CD4-positive, alpha-beta T cell (primary cell): ENCODE measurements at regions not wholly inside any gene's neighbourhood (a gene's known extent, or its start where the extent isn't known, plus 50 kb on each side); places are given as distances from the start of the nearest gene placed in this dataset.

ENCODE experiments used
- ATAC-seq: fragments of 200-7000 bp; cut with Tn5 transposase; one replicate; pipeline ENCODE4 v1.10.0; 2022; ENCODE audit warnings: mild to moderate bottlenecking; ENCODE audit not compliant: poor library complexity
- CTCF ChIA-PET: fragments of 350-600 bp; sonication (Branson Sonifier 250); formaldehyde crosslinking; loops from one replicate; lab custom pipeline; 2021; ENCODE audit warnings: antibody characterized with exemption, inconsistent platforms; lab: Charles Lee
- POLR2A ChIA-PET: fragments of 350-600 bp; sonication (Branson Sonifier 250); formaldehyde crosslinking; loops from one replicate; lab custom pipeline; 2021; ENCODE audit warnings: antibody characterized with exemption, inconsistent platforms; lab: Charles Lee
- DNase-seq, 14 experiments: peaks; one replicate each; pipeline ENCODE4 v3.0.0-alpha.2; 2013 to 2020; ENCODE audit warnings: mixed read lengths in 2 of 14
- H3K27ac ChIP-seq, 2 donors: one replicate each; pipeline versions ENCODE4 v1.5.1 to v1.7.0; 2013; ENCODE audit warnings: low read length in 2 of 2, low read depth in 1 of 2, mild to moderate bottlenecking in 1 of 2
- H3K27me3 ChIP-seq, 2 experiments: 1 replicate in 1 of 2; 2 replicates in 1 of 2; pipeline versions ENCODE4 v1.6.1 to v1.7.0; 2013; ENCODE audit warnings: low read length in 2 of 2, control low read depth in 1 of 2, mild to moderate bottlenecking in 1 of 2, moderate library complexity in 1 of 2; ENCODE audit not compliant: insufficient read depth in 2 of 2, control insufficient read depth in 1 of 2
- H3K36me3 ChIP-seq: one replicate; pipeline ENCODE4 v1.6.1; 2013; ENCODE audit warnings: low read length, control low read depth; ENCODE audit not compliant: insufficient read depth
- H3K4me1 ChIP-seq: one replicate; pipeline ENCODE4 v1.6.1; 2013; ENCODE audit warnings: low read length, control low read depth; ENCODE audit not compliant: insufficient read depth
- H3K4me3 ChIP-seq: one replicate; pipeline ENCODE4 v1.5.1; 2013; ENCODE audit warnings: mild to moderate bottlenecking, low read length, moderate library complexity
- H3K9me3 ChIP-seq, 2 experiments: 1 replicate in 1 of 2; 2 replicates in 1 of 2; pipeline versions ENCODE4 v1.6.1 to v1.7.0; 2013; ENCODE audit warnings: low read length in 2 of 2, mild to moderate bottlenecking in 2 of 2, control low read depth in 1 of 2, moderate library complexity in 1 of 2; ENCODE audit not compliant: control insufficient read depth in 1 of 2, insufficient read depth in 1 of 2
- H3K27ac Mint-ChIP-seq: one replicate; pipeline ENCODE4 v1.8.0; 2020; ENCODE audit warnings: mixed read lengths
- H3K27me3 Mint-ChIP-seq: one replicate; pipeline ENCODE4 v1.8.0; 2021; ENCODE audit warnings: mixed read lengths
- H3K36me3 Mint-ChIP-seq: one replicate; pipeline ENCODE4 v1.8.0; 2021; ENCODE audit warnings: low read depth, mixed read lengths
- H3K4me1 Mint-ChIP-seq: one replicate; pipeline ENCODE4 v1.8.0; 2021; ENCODE audit warnings: low read depth, mixed read lengths
- H3K4me3 Mint-ChIP-seq: one replicate; pipeline ENCODE4 v1.8.0; 2020; ENCODE audit warnings: mild to moderate bottlenecking, mixed read lengths
- H3K9me3 Mint-ChIP-seq: one replicate; pipeline ENCODE4 v1.8.0; 2020; ENCODE audit warnings: mixed read lengths
- intact Hi-C, 2 experiments: fragments of 100-400 bp; cut with DNase I in 1 of 2; cut with micrococcal nuclease in 1 of 2; formaldehyde crosslinking; loops; one replicate each; pipeline versions ENCODE4 v1.15.1 to v1.9.0; 2023 to 2025; cut with DNase I, micrococcal nuclease
- TF ChIP-seq, protein P1 (sequence below): fragments of 200-600 bp; IDR thresholded peaks from one replicate; pipeline ENCODE4 v1.8.0; 2022; ENCODE audit warnings: antibody characterized with exemption, mild to moderate bottlenecking

- H3K4me3 Mint-ChIP-seq: no peak overlapping the region
- H3K4me3 ChIP-seq: no peak overlapping the region
- no peak overlapping the region for H3K27ac ChIP-seq
- no peaks in the 10 kb centered on the region for H3K9me3 Mint-ChIP-seq
- H3K27me3 ChIP-seq: no peaks in the 10 kb centered on the region
- H3K4me1 ChIP-seq: peaks cover 16% of the 10 kb centered on the region
- DNase-seq: no peak
- H3K27ac Mint-ChIP-seq: no peak overlapping the region
- H3K36me3 ChIP-seq: no peaks in the 10 kb centered on the region
- no peaks in the 10 kb centered on the region for H3K9me3 ChIP-seq
- no peaks in the 10 kb centered on the region for H3K4me1 Mint-ChIP-seq
- intact Hi-C loops: no loop called here
- H3K36me3 Mint-ChIP-seq: no peaks in the 10 kb centered on the region
- TF ChIP-seq, protein P1, sequence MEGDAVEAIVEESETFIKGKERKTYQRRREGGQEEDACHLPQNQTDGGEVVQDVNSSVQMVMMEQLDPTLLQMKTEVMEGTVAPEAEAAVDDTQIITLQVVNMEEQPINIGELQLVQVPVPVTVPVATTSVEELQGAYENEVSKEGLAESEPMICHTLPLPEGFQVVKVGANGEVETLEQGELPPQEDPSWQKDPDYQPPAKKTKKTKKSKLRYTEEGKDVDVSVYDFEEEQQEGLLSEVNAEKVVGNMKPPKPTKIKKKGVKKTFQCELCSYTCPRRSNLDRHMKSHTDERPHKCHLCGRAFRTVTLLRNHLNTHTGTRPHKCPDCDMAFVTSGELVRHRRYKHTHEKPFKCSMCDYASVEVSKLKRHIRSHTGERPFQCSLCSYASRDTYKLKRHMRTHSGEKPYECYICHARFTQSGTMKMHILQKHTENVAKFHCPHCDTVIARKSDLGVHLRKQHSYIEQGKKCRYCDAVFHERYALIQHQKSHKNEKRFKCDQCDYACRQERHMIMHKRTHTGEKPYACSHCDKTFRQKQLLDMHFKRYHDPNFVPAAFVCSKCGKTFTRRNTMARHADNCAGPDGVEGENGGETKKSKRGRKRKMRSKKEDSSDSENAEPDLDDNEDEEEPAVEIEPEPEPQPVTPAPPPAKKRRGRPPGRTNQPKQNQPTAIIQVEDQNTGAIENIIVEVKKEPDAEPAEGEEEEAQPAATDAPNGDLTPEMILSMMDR: no peak
- ChIA-PET CTCF (no interaction called here), POLR2A (no interaction called here)
- no peak for ATAC-seq
- H3K27me3 Mint-ChIP-seq: no peaks in the 10 kb centered on the region
Measured at GRCh38 chr15:70311821-70312220, 214.1 kb upstream of the TLE3 start.

DNA sequence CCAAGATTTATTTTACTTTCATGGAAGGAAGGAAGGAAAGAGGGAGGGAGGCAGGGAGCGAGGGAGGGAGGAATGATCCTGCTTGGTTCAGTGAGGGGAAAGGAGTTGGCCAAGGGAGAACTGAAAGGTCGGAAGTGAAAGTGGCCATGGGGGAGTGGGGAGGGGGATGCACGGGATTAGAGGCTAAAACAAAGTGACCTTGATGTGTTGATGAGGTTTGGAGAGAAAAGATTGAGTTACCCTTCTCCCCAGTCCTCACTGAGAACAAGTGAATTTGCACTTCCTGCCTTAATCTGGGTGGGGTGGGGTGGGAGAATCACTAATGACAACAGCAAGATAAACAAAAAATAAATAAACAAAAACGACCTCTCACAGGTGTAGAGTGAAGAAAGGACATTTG is 212.0 kb upstream of the TLE3 start:
- ChIA-PET POLR2A (no interaction called here), CTCF (no interaction called here)
- no peaks in the 10 kb centered on the region for H3K36me3 ChIP-seq
- no peak overlapping the region for H3K4me3 ChIP-seq
- H3K27me3 Mint-ChIP-seq: no peaks in the 10 kb centered on the region
- TF ChIP-seq, protein P1: no peak
- no peak overlapping the region for H3K27ac Mint-ChIP-seq
- no peak overlapping the region for H3K4me3 Mint-ChIP-seq
- H3K27ac ChIP-seq: no peak overlapping the region
- H3K27me3 ChIP-seq: no peaks in the 10 kb centered on the region
- peaks cover 16% of the 10 kb centered on the region for H3K4me1 ChIP-seq
- H3K9me3 ChIP-seq: no peaks in the 10 kb centered on the region
- no peaks in the 10 kb centered on the region for H3K36me3 Mint-ChIP-seq
- no peak for ATAC-seq
- intact Hi-C loops: no loop called here
- no peak for DNase-seq
- no peaks in the 10 kb centered on the region for H3K4me1 Mint-ChIP-seq
- H3K9me3 Mint-ChIP-seq: no peaks in the 10 kb centered on the region

- Mint-ChIP-seq H3K36me3 (no peaks in the 10 kb centered on the region), H3K4me3 (no peak overlapping the region), H3K9me3 (no peaks in the 10 kb centered on the region), H3K27ac (no peak overlapping the region), H3K4me1 (no peaks in the 10 kb centered on the region), H3K27me3 (no peaks in the 10 kb centered on the region)
- peaks cover 16% of the 10 kb centered on the region for H3K4me1 ChIP-seq
- CTCF ChIA-PET: no interaction called here
- TF ChIP-seq, protein P1: no peak
- DNase-seq (no peak), ATAC-seq (no peak)
- H3K27me3 ChIP-seq: no peaks in the 10 kb centered on the region
- H3K4me3 ChIP-seq: no peak overlapping the region
- intact Hi-C loops: no loop called here
- H3K27ac ChIP-seq: no peak overlapping the region
- no peaks in the 10 kb centered on the region for H3K36me3 ChIP-seq
- POLR2A ChIA-PET: no interaction called here
- no peaks in the 10 kb centered on the region for H3K9me3 ChIP-seq
Measured at GRCh38 chr15:70308735-70309434, 211.2 kb upstream of the TLE3 start.
